ENCODE measurements at regions not wholly inside any gene's neighbourhood (a gene's known extent, or its start where the extent isn't known, plus 50 kb on each side); places are given as distances from the start of the nearest gene placed in this dataset.

DNA sequence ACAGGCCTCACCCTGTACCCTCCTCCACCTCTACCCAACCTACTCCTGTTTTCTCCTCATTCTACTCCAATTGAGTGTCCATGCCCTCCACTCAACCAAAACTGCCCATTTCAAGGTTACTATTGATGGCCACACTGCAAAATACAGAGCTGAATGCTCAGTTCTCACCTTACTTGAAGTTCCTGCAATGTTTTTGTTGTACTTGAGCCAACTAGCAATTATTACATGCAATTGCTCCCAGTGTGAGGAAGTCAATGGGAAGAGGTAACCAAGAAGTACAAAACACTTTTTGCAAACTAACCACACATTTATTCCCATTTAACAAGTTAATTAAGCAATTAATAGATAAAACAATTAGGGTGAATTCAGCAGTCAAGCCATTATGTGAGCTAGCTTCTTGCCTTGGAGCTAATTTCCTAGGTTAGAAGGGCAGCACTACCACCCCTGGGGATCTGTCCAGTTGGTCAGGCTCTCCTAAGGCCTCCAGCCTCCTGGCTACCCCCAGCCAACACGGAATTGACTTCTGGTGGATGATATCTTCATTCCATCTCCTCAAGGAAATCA lies 52.4 kb upstream of the GGTLC1 start:
- TF ChIP-seq, protein P1, sequence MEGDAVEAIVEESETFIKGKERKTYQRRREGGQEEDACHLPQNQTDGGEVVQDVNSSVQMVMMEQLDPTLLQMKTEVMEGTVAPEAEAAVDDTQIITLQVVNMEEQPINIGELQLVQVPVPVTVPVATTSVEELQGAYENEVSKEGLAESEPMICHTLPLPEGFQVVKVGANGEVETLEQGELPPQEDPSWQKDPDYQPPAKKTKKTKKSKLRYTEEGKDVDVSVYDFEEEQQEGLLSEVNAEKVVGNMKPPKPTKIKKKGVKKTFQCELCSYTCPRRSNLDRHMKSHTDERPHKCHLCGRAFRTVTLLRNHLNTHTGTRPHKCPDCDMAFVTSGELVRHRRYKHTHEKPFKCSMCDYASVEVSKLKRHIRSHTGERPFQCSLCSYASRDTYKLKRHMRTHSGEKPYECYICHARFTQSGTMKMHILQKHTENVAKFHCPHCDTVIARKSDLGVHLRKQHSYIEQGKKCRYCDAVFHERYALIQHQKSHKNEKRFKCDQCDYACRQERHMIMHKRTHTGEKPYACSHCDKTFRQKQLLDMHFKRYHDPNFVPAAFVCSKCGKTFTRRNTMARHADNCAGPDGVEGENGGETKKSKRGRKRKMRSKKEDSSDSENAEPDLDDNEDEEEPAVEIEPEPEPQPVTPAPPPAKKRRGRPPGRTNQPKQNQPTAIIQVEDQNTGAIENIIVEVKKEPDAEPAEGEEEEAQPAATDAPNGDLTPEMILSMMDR (conservative IDR thresholded peaks at IDR 0.05 in 1 of 2, IDR thresholded peaks at IDR 0.05 in 1 of 2; ENCODE audit: low read depth in 1 of 2, low read length in 2 of 2): no peak
- no peak for TF ChIP-seq EZH2 (IDR thresholded peaks at IDR 0.05; ENCODE audit: low read length, missing control alignments)
